ENCODE measurements at regions not wholly inside any gene's neighbourhood (a gene's known extent, or its start where the extent isn't known, plus 50 kb on each side); places are given as distances from the start of the nearest gene placed in this dataset.

DNA sequence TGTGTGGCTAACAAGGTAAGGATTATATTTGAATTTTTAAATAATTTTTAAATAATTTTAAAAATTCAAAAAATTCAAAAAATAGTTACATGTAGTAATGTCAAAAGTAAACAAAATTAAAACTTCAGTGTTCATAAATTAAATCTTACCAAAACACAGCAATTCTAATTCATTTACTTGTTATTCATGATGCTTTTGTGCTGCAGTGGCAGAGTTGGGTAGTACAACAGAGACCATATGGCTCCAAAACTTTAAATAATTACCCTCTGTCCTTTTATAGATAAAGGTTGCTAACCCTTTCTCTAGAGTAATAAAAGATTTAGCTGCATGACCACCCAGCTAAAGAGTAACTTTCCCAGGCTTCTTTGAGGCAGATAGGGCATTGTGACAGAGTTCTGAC lies 1355.6 kb downstream of the FSTL5 start:
- H3K4me3 ChIP-seq (replicated peaks in 1 of 2; ENCODE audit: low read depth in 2 of 2, low read length in 2 of 2): no peak overlapping the region
- TF ChIP-seq, protein P1, sequence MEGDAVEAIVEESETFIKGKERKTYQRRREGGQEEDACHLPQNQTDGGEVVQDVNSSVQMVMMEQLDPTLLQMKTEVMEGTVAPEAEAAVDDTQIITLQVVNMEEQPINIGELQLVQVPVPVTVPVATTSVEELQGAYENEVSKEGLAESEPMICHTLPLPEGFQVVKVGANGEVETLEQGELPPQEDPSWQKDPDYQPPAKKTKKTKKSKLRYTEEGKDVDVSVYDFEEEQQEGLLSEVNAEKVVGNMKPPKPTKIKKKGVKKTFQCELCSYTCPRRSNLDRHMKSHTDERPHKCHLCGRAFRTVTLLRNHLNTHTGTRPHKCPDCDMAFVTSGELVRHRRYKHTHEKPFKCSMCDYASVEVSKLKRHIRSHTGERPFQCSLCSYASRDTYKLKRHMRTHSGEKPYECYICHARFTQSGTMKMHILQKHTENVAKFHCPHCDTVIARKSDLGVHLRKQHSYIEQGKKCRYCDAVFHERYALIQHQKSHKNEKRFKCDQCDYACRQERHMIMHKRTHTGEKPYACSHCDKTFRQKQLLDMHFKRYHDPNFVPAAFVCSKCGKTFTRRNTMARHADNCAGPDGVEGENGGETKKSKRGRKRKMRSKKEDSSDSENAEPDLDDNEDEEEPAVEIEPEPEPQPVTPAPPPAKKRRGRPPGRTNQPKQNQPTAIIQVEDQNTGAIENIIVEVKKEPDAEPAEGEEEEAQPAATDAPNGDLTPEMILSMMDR (IDR thresholded peaks at IDR 0.05; ENCODE audit: low read depth, low read length): no peak
- DNase-seq (ENCODE audit: low read depth in 2 of 2): no peak

DNA sequence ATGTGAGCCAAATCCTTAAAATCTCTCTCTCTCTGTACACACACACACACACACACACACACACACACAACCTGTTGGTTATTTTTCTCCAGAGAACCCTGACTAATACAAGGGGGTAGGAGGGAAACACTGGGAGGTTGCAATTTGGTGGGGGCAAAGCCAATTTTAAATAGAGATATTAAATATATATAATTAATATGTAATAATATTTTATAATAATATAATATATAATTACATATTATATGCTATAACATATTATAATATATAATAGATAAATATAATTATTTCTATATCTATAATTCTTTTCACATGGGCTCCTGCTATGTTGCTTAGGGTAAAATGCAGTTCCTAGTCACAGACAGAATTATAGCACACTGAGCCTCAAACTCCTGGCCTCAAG lies 1354.2 kb downstream of the FSTL5 start:
- TF ChIP-seq, protein P1 (IDR thresholded peaks at IDR 0.05; ENCODE audit: low read depth, low read length): no peak
- no peak for DNase-seq (ENCODE audit: low read depth in 2 of 2)
- H3K4me3 ChIP-seq (replicated peaks in 1 of 2; ENCODE audit: low read depth in 2 of 2, low read length in 2 of 2): no peak overlapping the region

DNA sequence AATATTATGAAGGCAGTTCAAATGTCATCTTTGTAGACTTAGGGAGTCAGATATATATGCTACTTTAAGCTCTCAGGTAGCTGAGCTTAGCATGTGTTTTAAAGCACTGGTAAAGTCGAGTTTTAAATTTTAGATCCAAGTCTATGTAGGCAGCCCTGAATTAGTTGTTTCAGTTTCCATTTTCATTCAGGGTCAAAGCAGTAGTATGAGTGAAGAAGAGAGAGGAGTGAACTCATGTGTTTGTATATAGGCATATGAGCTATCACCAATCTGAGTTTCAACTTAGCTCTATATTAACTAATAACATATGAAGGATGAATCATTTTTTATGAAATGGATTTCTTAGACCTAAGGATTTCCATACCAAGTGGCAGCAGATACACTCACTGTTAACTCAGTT lies 1353.4 kb downstream of the FSTL5 start:
- DNase-seq (ENCODE audit: low read depth in 2 of 2): no peak
- H3K4me3 ChIP-seq (replicated peaks in 1 of 2; ENCODE audit: low read depth in 2 of 2, low read length in 2 of 2): no peak overlapping the region
- TF ChIP-seq, protein P1 (IDR thresholded peaks at IDR 0.05; ENCODE audit: low read depth, low read length): no peak

DNA sequence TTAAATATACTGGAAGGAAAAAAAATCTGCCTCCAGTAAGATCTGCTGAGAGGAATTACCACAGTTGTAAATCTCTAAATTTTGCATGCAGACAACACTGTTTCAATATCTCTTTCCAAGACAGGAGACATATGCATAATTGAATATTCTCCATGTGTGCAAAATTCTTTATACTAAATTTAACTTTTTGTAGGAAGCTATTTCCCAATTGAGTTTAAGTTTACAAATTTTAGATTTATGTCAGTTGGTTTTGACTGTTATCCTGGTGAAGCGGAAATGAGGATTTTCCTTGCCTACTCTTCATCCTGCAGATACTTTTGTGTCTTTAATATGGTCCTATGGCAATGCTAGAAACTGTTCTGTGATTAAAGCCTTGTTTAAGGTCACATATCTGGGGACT lies 1352.9 kb downstream of the FSTL5 start:
- TF ChIP-seq, protein P1 (IDR thresholded peaks at IDR 0.05; ENCODE audit: low read depth, low read length): no peak
- H3K4me3 ChIP-seq (replicated peaks in 1 of 2; ENCODE audit: low read depth in 2 of 2, low read length in 2 of 2): no peak overlapping the region
- DNase-seq (ENCODE audit: low read depth in 2 of 2): no peak

DNA sequence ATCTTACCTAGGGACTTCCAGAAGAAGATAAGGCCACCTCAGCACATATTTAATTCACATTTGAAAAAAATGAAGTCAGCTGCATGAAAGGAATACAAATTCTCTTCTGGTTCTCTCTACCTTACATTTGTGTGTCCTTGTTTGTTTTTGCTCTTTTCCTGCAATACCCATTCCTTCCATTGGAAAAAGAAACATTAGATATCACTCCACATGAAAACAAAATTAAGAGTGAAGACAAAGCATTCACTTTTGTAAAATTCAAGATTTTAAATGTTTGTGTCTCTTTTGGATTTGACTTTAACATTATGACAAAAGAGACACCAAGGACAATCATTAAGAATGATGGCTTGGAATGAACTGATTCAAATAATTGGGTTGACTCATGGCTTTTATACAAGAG lies 1351.8 kb downstream of the FSTL5 start:
- no peak for DNase-seq (ENCODE audit: low read depth in 2 of 2)
- H3K4me3 ChIP-seq (replicated peaks in 1 of 2; ENCODE audit: low read depth in 2 of 2, low read length in 2 of 2): no peak overlapping the region
- TF ChIP-seq, protein P1 (IDR thresholded peaks at IDR 0.05; ENCODE audit: low read depth, low read length): no peak

DNA sequence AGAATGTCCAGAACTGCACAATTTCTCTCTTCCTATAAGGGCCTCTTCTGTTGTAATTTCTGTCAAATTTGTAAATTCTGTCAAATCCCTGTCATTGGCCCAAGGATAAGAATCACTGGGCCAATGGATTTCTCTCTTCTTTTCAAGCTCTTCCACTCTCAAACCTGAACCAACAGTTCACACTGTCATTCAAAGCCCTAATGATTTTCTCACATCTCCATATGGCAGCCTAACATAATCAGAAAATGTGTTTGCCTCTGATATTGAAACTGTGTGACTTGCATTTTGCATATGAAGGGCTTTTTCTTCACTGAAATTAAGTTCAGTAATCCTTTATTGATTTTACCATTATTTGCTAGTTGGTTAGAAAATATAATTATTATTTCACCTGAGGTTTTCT lies 1349.1 kb downstream of the FSTL5 start:
- TF ChIP-seq, protein P1 (IDR thresholded peaks at IDR 0.05; ENCODE audit: low read depth, low read length): no peak
- no peak for DNase-seq (ENCODE audit: low read depth in 2 of 2)
- no peak overlapping the region for H3K4me3 ChIP-seq (replicated peaks in 1 of 2; ENCODE audit: low read depth in 2 of 2, low read length in 2 of 2)

DNA sequence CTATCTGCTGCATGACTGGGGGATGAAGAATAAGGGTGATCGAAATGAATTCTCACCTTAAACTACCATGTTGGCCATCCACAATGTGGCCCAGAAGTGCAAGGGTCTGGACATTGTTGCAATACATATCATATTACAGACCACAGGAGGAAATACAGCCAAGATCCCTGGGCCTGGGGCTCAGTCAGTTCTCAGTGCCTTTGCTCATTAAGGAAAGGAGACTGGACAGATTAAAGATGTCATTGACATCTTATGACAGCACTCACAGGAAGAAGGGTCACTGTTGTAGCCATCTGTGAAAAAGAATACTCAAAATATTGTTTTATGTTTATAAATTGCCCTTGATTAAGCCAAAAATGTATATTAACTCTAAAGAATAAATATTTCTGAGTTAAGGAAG lies 1345.2 kb downstream of the FSTL5 start:
- no peak for DNase-seq (ENCODE audit: low read depth in 2 of 2)
- TF ChIP-seq, protein P1 (IDR thresholded peaks at IDR 0.05; ENCODE audit: low read depth, low read length): no peak
- no peak overlapping the region for H3K4me3 ChIP-seq (replicated peaks in 1 of 2; ENCODE audit: low read depth in 2 of 2, low read length in 2 of 2)
